GM19239 (cell line): ENCODE measurements at regions not wholly inside any gene's neighbourhood (a gene's known extent, or its start where the extent isn't known, plus 50 kb on each side); places are given as distances from the start of the nearest gene placed in this dataset.

ENCODE experiments used
- DNase-seq: peaks from one replicate; pipeline ENCODE4 v3.0.0; 2011; ENCODE audit warnings: low spot score; ENCODE audit not compliant: insufficient read length
- FAIRE-seq: peaks from 2 replicates; lab custom pipeline; 2011; peaks lifted over from hg19 to GRCh38; lab: Jason Lieb, UNC

- FAIRE-seq = no peak
Observed at GRCh38 chr17:73722165-73722564, 77.9 kb upstream of the SDK2 start.

GRCh38 chr17:73723317-73723716, 79.1 kb upstream of the SDK2 start:
- FAIRE-seq = no peak

More at GRCh38 chr17:73722165-73722564, 77.9 kb upstream of the SDK2 start:
- no peak for DNase-seq

GRCh38 chr17:73724341-73724740, 80.1 kb upstream of the SDK2 start:
- DNase-seq (no peak), FAIRE-seq (no peak)

More at GRCh38 chr17:73723317-73723716, 79.1 kb upstream of the SDK2 start:
- DNase-seq = no peak

- FAIRE-seq (no peak), DNase-seq (no peak)
Observed at GRCh38 chr17:73724990-73725389, 80.7 kb upstream of the SDK2 start.

- FAIRE-seq (no peak), DNase-seq (no peak)
Observed at GRCh38 chr17:73725794-73726515, 81.7 kb upstream of the SDK2 start.

- FAIRE-seq = no peak
Observed at GRCh38 chr17:73727941-73728340, 83.7 kb upstream of the SDK2 start.

GRCh38 chr17:73729101-73729500, 84.9 kb upstream of the SDK2 start:
- DNase-seq (no peak), FAIRE-seq (no peak)

More at GRCh38 chr17:73727941-73728340, 83.7 kb upstream of the SDK2 start:
- no peak for DNase-seq

GRCh38 chr17:73731733-73732132, 87.5 kb upstream of the SDK2 start:
- no peak for DNase-seq
- FAIRE-seq = no peak

GRCh38 chr17:73733517-73733916, 89.3 kb upstream of the SDK2 start:
- FAIRE-seq (no peak), DNase-seq (no peak)

- FAIRE-seq (no peak), DNase-seq (no peak)
Observed at GRCh38 chr17:73735245-73735644, 91.0 kb upstream of the SDK2 start.

- FAIRE-seq (no peak), DNase-seq (no peak)
Observed at GRCh38 chr17:73738751-73739575, 94.7 kb upstream of the SDK2 start.

GRCh38 chr17:73740370-73740769, 96.1 kb upstream of the SDK2 start:
- DNase-seq = no peak
- no peak for FAIRE-seq

GRCh38 chr17:73742948-73743381, 98.7 kb upstream of the SDK2 start:
- DNase-seq = no peak
- FAIRE-seq = no peak

GRCh38 chr17:73743518-73744201, 99.4 kb upstream of the SDK2 start:
- FAIRE-seq (no peak), DNase-seq (no peak)

GRCh38 chr17:73744411-73744810, 100.2 kb upstream of the SDK2 start:
- no peak for DNase-seq
- no peak for FAIRE-seq

GRCh38 chr17:73746314-73747073, 102.2 kb upstream of the SDK2 start:
- FAIRE-seq = no peak
- no peak for DNase-seq

GRCh38 chr17:73747221-73748002, 103.2 kb upstream of the SDK2 start:
- no peak for FAIRE-seq
- DNase-seq = no peak

GRCh38 chr17:73748508-73748907, 104.3 kb upstream of the SDK2 start:
- FAIRE-seq (no peak), DNase-seq (no peak)

GRCh38 chr17:73749337-73749823, 105.1 kb upstream of the SDK2 start:
- no peak for FAIRE-seq
- no peak for DNase-seq
